HS-27A (cell line): ENCODE measurements at regions not wholly inside any gene's neighbourhood (a gene's known extent, or its start where the extent isn't known, plus 50 kb on each side); places are given as distances from the start of the nearest gene placed in this dataset.

Experiments used
- DNase-seq: peaks from one replicate; pipeline ENCODE4 v3.0.0-alpha.2; 2012; ENCODE audit warnings: low read depth, missing footprints

DNA sequence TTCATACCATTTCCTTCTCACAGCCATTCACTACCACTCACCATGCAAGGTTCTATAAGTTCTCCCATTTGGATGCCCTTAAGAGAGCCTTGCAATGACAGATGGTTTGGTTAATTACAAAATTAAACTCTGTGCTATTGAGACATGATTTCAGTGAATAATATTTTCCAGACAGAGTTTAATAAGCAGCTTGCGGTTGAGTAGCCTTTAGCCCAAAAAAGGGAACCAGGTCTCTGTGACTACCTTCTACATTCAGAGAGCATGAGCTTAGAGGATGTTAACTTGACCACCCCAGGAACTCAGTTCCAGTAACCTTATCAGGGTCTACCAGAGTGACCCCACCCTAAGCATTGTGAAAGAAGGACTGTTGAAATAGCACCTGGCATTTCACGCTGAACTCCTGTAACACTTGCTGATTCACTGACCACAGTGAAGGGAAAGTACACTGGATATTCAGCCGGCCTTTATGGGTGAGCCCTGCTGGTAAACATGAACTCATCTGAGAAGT, 1173.1 kb upstream of the ZEB2 start:
- DNase-seq: no peak

DNA sequence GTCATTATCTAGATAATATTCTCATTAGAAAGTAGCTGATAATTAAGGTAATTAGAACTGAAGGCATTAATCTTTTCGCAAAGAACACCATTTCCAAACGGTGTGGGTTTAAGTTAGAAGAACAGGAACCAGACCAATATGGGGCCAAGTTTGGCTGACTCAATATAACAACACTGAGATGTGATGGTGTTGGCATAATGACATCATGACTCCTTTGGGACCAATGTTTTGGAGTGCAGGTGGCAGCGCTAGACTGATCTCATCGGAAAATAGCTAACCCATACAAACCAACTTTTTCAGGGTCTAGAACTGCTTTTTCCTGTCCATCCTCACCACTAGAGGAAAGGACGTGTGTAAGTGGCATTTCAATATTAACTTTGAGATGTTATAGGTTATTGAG, 1171.7 kb upstream of the ZEB2 start:
- DNase-seq: no peak

DNA sequence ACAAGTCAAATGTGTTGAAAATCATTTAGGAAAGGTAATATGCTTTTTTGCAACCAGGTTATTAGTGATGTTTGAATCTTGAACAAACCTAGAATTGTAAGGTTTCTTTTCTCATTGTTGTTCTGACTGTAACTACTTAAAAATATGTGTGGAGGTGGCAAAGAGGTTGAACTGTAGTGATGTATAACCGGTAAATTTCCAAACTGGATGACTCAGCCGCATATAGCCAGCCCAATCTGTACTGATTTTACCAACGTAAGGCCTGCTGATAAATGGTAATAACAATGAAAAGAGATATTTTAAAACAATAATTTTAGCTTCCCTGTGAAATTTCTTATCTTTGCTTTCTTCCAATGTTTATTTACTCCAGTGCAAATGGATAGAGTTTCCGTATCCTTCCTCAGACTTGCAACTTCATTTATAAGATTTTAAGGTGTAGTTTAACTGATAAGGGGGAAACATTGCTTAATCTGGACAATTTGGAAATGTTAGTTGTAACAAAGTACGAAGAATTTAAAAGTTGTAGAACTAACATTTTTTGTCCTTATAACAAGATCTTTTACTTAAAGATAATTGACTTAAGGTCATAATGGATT, 1170.4 kb upstream of the ZEB2 start:
- DNase-seq: no peak

DNA sequence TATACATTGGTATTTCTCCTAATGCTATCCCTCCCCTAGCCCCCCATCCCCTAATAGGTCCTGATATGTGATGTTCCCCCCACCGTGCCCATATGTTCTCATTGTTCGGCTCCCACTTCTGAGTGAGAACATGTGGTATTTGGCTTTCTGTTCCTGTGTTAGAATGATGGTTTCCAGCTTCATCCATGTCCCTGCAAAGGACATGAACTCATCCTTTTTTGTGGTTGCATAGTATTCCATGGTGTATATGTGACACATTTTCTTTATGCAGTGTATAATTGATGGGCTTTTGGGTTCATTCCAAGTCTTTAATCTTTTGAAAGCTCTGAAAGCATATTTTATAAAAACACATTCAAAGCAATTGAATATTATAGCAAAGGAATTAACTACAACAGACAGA, 1169.4 kb upstream of the ZEB2 start:
- no peak for DNase-seq

DNA sequence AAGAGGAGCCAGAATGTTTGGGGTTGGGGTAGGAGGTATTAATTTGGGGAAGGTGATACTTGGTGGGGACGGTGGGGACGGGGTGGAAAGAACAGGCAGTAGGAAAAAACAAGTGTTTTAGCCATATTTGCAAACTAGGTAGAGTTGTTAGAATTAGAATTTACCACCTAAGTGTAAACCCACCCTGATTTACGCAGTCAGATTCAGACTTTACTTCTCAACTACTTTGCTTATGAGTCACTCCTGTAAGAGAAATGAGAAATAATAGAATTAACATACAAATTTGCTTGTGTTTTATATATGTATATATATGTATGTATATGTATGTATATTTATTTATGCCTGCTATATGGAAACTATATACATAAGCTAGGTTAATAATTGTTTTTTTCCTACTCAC, 1168.2 kb upstream of the ZEB2 start:
- DNase-seq: no peak

DNA sequence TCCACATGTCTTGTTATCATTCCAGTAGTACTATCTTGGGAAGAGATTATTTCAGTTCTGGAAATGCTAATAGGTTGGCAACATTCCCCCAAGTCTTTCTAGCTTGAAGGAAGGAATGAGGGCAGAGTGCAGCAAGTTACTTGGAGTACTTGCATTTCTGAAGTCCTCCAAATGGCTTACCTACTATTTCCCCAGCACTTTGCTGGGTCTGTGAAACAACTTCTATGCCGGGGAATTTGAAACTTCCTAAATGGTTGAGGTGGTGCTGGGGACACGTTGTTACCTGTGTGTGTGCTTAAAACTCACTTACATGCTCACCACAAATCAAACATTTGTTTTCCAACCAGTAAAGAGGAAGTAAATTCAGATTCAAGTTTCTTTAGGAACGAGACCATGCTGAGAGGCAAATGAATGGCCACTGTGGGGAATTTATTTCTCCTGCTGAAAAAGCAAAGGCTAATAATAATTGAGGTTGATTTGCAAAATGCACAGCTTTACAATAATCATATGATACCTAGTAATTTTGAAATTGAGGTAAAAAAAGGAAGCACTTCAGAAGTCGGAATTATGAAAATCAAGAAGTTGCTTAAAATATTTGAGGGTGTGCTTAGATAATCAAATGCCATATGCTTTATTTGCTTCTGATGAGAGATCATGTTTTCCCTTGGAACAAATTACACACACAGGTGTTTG, 1167.7 kb upstream of the ZEB2 start:
- no peak for DNase-seq

DNA sequence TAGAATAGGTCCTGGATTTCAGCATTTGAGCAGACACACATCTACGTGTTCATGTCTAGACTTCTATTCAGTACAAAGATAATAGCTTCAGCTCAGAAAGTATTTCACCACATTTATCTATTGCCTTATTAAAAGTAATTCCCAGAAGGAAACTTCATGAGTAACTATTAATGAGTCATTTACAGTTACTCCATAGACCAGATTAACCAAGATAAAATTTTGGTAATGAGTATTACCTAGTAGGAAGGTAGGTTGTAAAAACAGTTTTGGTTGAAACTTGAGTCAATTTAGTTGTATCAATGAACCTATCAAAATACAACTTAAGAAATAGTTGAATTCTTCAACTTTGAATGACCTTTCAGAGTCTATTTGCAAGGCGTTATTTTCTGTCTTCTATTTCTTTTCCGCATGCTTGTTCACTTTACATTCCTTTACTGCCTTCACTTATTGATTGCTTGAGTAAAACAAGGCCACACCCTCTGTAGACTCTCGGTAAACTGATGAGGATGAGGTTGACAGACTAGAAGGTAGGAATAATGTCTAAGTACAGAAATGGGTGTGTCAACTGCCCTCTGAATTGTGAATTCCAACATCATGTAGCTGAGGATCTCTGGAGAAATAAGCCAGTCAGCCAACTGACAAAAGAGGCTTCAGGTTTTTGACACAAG, 1165.6 kb upstream of the ZEB2 start:
- no peak for DNase-seq

DNA sequence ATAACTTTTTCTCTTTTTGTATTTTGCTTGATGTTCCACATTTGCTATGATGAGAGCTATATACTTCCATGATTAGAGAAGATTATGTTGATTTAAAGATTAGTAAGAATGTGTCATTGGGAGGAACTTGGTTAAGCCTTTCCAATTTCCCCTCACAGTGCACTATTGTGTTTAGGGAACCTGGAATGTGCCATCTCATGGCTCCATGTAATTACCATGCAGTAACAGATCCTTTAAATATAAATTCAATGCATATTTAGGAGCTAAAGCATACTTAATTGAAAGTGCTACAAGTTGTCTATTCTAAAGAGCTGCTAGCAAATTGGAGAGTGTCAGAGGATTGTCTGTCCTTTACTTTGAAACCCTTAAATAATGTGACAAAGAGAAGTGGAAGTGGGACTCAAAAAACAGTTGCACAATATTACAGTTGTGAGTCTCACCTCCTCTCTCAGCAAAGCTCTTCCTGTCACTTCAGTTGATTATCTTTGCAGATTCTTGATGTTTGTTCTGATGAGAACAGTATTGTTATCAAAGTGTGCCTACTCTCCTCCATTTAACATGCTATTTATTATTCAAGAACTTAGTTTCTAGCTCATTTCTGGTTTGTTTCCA, 1162.7 kb upstream of the ZEB2 start:
- DNase-seq: no peak

DNA sequence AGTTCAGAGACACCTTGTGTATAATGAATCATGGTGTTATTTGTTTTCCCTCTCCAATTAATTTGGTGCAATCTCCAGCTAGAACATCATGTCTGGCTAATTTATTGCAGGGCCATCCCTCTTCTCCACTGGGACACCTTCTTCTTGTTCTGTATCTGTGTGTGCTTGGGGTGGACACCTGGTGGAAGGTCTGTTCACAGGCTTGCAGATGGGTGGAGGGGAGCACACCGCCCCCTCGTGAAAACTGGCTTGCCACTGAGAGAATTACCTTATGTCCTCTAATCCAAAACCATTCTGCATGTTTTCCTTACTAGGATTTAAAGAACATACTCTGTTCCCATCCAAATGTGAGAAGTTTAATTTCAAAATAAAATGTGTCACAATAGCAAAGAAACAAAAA, 1160.4 kb upstream of the ZEB2 start:
- no peak for DNase-seq

DNA sequence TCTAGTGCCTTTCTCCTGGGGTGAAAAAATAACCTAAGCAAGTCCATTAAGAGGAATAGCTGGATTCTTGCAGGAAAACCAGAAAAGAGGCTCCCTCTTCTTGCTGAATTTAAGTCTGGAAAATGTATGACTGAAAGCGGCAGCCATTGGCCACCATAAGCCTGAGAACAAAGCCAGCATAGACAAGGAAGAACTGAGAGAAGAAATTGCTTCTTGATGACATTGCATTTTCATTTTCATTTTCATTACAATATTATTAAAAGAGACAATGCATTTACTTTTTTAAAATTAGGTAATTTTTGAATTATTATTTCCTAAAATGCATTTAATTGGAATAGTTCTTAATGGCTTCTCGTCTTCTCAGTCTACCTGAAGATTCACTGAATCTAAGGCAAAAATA, 1157.5 kb upstream of the ZEB2 start:
- no peak for DNase-seq

DNA sequence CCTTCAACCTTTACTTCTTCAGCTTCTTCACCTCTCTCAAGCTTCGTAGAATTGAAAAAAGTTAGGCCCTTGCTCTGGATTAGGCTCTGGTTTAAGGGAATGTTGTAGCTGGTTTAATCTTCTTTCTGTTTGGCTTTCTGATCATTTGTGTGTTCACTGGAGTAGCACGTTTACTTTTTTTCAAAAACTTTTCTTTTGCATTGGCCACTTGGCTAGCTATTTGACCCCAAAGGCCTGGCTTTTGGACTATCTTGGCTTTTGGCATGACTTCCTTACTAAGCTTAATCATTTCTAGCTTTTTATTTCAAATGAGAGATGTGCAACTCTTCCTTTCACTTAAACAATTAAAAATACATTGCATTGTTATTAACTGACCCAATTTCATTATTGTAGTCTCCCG, 1154.8 kb upstream of the ZEB2 start:
- no peak for DNase-seq

DNA sequence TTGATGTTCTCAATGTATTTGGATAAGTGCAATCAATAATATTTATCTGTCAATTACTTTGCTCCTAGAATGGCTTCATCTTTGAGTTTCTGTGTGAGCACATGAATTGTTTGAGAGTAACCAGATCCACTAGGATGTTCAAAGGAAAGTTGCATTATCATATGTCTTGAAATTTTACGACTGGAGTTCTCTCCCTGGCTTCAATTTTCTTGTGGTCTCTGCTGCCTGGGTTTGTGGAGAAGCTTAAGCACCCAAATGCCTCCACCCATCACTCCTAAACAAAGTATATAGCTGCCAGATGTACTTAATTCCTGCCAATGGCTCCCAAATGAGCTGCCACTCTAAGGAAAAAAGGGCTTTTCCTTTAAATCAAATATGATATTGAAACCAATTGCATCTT, 1149.4 kb upstream of the ZEB2 start:
- no peak for DNase-seq

DNA sequence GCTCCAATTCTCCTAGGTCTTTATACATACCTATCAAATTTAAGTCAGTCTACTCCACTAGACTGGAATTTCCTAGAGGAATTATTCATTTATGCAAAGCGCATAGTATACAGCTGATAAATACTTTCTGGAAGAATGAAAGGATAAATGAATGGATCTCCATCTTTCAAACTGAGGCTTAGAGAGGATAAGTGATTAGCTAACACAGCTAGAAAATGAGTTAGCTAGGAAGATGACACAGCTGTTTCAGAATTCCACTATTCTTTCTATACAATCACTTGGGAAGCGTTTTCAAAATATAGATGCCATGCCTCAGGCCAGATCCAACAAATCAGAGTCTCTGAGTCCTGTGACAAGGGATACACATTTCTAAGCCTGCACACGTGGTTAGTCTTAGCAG, 1146.6 kb upstream of the ZEB2 start:
- no peak for DNase-seq

DNA sequence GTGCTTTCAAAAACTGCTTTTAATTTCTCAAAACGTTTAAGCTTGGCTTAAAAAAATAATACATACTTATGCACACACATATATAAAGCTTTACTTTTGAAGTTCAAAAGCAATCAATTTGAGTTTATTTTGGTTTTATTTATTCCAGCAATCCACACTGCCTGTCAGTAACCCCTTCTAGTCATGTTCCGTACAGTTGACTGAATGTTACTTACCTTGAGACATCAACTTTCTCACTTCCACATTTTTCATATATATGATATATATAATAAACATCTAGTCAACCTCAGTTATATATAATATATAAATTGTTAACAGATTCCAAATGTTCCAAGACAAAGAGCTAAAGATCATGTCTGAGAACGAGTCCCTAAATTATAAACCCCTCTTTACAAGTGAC, 1137.3 kb upstream of the ZEB2 start:
- no peak for DNase-seq

DNA sequence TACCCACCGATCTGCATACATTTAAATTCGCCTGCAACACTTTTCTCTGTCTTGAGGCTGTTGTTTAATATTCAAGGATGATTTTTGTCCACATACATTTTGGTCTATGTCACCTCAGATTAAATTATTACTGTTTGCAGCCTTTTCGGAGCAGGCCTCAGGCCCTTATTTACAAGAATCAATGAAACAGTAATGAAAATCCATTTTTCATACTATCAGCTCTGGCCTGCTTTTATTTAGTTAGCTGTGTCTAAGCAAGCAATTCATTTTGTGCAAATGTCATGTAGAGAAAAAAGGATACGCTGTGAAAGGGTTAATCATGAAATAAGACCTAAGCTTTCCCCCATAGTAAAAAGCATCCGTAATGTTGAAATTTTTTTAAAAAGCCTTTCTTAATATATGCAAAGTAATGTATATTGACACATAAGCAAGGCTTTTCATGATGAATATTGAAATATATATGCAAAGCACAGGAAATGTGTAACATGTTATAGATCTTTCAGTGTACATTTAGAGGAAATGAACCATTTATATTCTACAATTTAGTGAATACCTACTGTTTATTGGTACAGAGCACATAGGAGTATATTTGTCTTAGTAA, 1135.3 kb upstream of the ZEB2 start:
- no peak for DNase-seq

DNA sequence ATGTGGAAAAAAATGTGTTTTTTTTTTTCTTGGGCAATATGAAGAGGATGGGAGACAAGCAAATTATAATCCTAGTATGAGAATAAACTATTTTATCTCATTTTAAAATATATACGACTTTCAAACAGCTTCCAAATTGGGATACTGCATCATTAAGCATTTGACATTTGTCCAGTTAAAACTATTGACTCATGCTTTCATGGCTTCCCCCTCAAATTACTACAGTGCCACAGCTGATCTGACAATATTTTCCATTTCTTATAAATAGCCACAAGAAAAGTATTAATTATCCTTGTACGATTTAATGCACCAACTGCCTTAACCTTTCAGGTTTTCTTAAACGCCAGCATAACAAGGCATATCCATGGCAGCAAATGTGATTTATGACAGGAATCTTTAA, 1134.8 kb upstream of the ZEB2 start:
- no peak for DNase-seq

DNA sequence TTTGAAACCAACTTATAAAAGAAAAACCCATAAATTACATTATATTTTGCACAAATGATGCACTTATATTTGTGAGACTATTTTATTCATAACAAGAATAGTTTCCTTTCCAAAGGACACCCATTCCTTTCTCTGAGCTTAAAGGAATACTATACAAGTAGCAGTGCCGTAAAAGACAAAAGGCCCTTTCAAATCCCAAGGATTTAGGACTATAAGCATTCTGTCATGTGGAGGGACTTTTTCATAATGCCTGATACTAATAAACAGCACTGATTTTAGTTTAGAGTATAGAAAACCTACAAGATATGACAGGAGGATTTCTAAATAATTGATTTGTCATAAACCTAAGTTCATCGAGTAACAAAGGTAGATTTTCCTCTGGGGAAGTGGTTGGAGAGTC, 1134.2 kb upstream of the ZEB2 start:
- no peak for DNase-seq

DNA sequence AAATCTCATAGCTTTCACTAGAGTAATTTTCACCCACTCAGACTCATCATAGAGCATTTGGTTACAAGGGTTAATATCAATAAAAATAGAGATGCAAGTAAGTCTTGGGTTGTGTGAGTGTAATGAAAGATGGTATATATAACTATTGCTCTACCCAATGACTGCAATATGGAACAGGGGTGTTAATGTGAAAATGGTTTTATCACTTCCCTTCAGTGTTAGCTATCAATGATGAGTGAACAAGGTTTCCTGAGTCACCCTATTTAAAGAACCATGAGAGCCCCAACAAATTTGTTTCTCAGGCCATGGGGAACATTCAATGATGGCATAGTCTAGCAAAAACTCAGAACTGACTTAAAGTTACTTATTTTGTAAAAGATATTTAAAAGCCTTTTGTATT, 1133.6 kb upstream of the ZEB2 start:
- DNase-seq: no peak

DNA sequence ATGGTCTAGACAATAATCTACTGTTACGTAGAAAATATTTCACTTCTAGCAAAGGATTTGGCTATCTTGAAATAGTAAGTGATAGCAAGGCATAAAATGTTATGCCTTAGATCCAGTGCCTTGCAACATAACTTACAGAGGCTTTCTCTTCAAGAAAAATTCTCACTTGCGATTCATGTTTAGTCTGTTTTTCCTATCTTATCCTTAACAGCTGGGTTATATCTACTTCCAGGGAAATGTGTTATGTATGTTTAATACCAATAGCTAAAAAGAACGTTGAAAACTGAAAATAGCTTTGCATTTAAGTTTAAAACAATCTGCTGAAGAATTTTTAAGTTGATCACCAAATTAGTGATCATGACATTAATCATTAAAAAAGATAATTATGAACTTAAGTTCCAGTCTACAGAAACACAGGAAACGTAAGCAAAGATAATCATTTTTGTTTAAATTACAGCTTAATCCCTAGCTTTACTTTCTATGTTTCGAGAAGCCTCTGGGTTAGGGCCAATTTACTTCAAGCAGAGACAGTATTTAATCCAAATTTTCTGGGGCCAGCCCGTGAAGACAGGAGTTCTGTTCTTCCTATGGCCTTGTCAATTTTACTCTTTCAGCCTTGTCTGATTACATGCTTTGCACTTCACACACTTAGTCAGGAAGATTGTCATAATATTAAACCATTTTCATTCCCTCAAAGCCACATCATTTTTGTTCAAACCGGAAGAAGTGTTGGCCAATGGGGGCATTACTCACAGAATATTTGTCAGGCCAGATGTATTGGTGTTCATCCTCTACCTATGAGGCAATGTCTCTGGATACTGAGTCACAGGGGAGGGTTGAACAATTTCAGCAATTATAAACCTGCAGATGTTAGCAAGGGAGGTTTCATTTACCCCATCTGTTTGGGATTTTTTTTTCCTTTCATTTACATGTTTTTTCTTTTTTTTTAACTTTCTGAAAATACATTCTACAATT, 1132.9 kb upstream of the ZEB2 start:
- DNase-seq: peak; percentile 19

DNA sequence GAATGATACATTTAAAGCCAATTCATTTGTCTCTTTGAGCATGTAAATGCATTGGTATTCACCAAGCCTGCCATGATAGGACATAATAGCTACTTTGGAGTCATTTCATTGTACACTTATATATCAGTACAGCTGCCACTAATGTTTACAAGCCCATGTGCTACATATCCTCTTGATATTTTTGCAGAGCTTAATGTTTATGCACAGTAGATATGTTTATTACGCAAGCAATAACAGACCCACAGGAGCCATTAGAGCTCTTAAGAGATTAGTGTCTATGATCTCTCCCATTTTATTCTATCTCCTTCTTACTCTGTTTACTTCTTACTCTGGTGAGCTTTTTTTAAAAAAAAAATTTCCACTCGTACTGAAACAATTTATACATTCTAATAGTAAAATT, 1132.1 kb upstream of the ZEB2 start:
- no peak for DNase-seq

DNA sequence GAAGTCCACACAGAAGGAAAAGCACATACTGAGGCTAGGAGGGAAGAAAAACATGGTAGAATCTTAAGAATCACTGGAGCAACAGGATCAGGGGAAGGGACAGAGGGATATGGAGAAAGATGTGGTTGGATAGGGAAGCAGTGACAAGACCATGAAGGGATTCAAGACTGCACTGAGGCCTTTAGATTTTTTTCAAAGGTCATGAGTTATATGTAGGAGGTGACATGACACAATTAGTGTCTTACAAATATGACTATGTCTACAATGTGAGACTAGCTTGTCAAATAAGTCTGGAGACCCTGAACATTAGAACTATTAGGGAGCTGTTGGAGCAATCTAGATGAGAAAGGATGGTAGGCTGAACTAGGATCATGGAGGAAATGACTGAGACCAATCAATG, 1130.3 kb upstream of the ZEB2 start:
- DNase-seq: no peak

DNA sequence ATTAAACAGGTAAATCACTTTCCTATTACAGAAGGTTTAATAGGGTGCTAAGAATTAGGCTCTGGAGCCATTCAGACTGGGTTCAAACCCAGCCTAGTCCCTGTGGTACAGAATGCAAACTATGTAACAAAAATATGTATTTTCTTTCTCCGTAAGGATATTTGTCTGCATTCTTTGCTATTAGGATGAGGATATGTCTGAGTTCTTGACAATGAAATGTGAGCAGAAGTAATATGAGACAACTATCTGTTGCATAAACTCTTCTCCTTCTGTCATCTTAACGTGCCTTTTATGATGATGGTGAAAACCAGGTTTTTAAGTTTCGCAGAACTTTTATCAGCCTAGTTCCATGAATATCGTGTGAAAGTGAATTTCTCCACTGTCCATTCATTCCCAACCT, 1129.1 kb upstream of the ZEB2 start:
- no peak for DNase-seq
